ENCODE measurements at regions not wholly inside any gene's neighbourhood (a gene's known extent, or its start where the extent isn't known, plus 50 kb on each side); places are given as distances from the start of the nearest gene placed in this dataset.

- Histone ChIP-seq H3K4me3 (no peak overlapping the region), H3K4me1 (no peaks in the 10 kb centered on the region), H3K9me3 (no peaks in the 10 kb centered on the region), H3K27me3 (no peaks in the 10 kb centered on the region), H3K27ac (no peak overlapping the region), H3K36me3 (no peaks in the 10 kb centered on the region)
- no peak for TF ChIP-seq CTCF (IDR thresholded peaks at IDR 0.05)
- DNase-seq (ENCODE audit: low spot score), result no peak
Measured at GRCh38 chr18:2301316-2301715, 270.0 kb downstream of the METTL4 start.

- Histone ChIP-seq H3K4me1 (no peaks in the 10 kb centered on the region), H3K4me3 (no peak overlapping the region), H3K27ac (no peak overlapping the region), H3K36me3 (no peaks in the 10 kb centered on the region), H3K9me3 (no peaks in the 10 kb centered on the region), H3K27me3 (no peaks in the 10 kb centered on the region)
- no peak for TF ChIP-seq CTCF (IDR thresholded peaks at IDR 0.05)
- no peak for DNase-seq (ENCODE audit: low spot score)
Measured at GRCh38 chr18:2302012-2302411, 269.3 kb downstream of the METTL4 start.

- H3K4me1 ChIP-seq, result no peaks in the 10 kb centered on the region
- no peaks in the 10 kb centered on the region for H3K36me3 ChIP-seq
- no peaks in the 10 kb centered on the region for H3K27me3 ChIP-seq
- no peak for TF ChIP-seq CTCF (IDR thresholded peaks at IDR 0.05)
- no peaks in the 10 kb centered on the region for H3K9me3 ChIP-seq
- no peak overlapping the region for H3K4me3 ChIP-seq
- DNase-seq (ENCODE audit: low spot score), result no peak
- no peak overlapping the region for H3K27ac ChIP-seq
Measured at GRCh38 chr18:2302628-2303516, 268.4 kb downstream of the METTL4 start.

GRCh38 chr18:2303517-2304238 lies 267.6 kb downstream of the METTL4 start:
- H3K9me3 ChIP-seq, result no peaks in the 10 kb centered on the region
- no peak for TF ChIP-seq CTCF (IDR thresholded peaks at IDR 0.05)
- no peak for DNase-seq (ENCODE audit: low spot score)
- H3K27me3 ChIP-seq, result no peaks in the 10 kb centered on the region
- H3K4me3 ChIP-seq, result no peak overlapping the region
- no peaks in the 10 kb centered on the region for H3K4me1 ChIP-seq
- no peak overlapping the region for H3K27ac ChIP-seq
- H3K36me3 ChIP-seq, result no peaks in the 10 kb centered on the region

- no peak for TF ChIP-seq CTCF (IDR thresholded peaks at IDR 0.05)
Measured at GRCh38 chr18:2304378-2305175, 266.7 kb downstream of the METTL4 start.

More at GRCh38 chr18:2304378-2305175, 266.7 kb downstream of the METTL4 start:
- DNase-seq (ENCODE audit: low spot score), result no peak
- H3K4me1 ChIP-seq, result no peaks in the 10 kb centered on the region
- no peak overlapping the region for H3K4me3 ChIP-seq
- no peak overlapping the region for H3K27ac ChIP-seq
- H3K9me3 ChIP-seq, result no peaks in the 10 kb centered on the region
- no peaks in the 10 kb centered on the region for H3K27me3 ChIP-seq
- H3K36me3 ChIP-seq, result no peaks in the 10 kb centered on the region
